ENCODE measurements at regions not wholly inside any gene's neighbourhood (a gene's known extent, or its start where the extent isn't known, plus 50 kb on each side); places are given as distances from the start of the nearest gene placed in this dataset.

DNA sequence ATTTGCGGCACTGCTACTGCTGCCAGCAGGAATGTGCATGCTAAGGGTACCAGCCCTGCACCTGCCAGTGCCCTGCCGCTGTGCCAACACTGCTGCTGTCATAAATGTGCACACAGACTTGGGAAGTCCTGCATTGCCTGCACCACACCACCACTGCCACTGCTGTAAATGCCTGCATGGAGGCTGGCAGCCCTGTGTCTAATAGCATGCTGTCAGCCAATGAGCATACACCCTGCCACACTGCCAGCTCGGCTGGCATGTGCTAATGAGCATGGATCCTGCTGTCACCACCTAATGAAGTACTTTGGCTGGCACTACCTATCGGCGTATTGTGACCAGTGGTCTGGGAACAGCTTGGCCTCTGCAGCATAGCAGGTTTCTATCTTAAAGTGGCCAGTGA is 981.8 kb upstream of the GBE1 start:
- TF ChIP-seq, protein P1, sequence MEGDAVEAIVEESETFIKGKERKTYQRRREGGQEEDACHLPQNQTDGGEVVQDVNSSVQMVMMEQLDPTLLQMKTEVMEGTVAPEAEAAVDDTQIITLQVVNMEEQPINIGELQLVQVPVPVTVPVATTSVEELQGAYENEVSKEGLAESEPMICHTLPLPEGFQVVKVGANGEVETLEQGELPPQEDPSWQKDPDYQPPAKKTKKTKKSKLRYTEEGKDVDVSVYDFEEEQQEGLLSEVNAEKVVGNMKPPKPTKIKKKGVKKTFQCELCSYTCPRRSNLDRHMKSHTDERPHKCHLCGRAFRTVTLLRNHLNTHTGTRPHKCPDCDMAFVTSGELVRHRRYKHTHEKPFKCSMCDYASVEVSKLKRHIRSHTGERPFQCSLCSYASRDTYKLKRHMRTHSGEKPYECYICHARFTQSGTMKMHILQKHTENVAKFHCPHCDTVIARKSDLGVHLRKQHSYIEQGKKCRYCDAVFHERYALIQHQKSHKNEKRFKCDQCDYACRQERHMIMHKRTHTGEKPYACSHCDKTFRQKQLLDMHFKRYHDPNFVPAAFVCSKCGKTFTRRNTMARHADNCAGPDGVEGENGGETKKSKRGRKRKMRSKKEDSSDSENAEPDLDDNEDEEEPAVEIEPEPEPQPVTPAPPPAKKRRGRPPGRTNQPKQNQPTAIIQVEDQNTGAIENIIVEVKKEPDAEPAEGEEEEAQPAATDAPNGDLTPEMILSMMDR (IDR thresholded peaks at IDR 0.05): no peak
- TF ChIP-seq POLR2A (IDR thresholded peaks at IDR 0.05): no peak

Data from heart left ventricle (tissue), 13 donors.